PC-9 (cell line): ENCODE measurements at regions not wholly inside any gene's neighbourhood (a gene's known extent, or its start where the extent isn't known, plus 50 kb on each side); places are given as distances from the start of the nearest gene placed in this dataset.

ENCODE experiments used
- CTCF ChIP-seq: fragments of 200-600 bp; sonication (generic); conservative IDR thresholded peaks from 2 replicates; pipeline ENCODE4 v1.6.1; 2017; ENCODE audit warnings: mixed run types, antibody characterized with exemption, mild to moderate bottlenecking, moderate library complexity
- EZH2 ChIP-seq: fragments of 200-600 bp; sonication (generic); IDR thresholded peaks from 2 replicates; pipeline ENCODE4 v1.8.0; 2017; ENCODE audit warnings: antibody characterized with exemption, low read depth

- no peak for TF ChIP-seq EZH2
- TF ChIP-seq CTCF, result no peak
Measured at GRCh38 chr16:65301029-65301428, 179.2 kb upstream of the CDH11 start.
